Muscle of arm (tissue), 1 donor: ENCODE measurements at regions not wholly inside any gene's neighbourhood (a gene's known extent, or its start where the extent isn't known, plus 50 kb on each side); places are given as distances from the start of the nearest gene placed in this dataset.

Experiments
- DNase-seq: peaks from one replicate; pipeline ENCODE4 v3.0.0-alpha.2; 2013

- DNase-seq, result no peak
Observed at GRCh38 chr13:76795701-76796695, 90.2 kb downstream of the KCTD12 start.

- peak; percentile 93 for DNase-seq
Observed at GRCh38 chr13:76792731-76793347, 93.4 kb downstream of the KCTD12 start.

- DNase-seq, result no peak
Observed at GRCh38 chr13:76790980-76791819, 95.0 kb downstream of the KCTD12 start.

- DNase-seq, result no peak
Observed at GRCh38 chr13:76790526-76790925, 95.7 kb downstream of the KCTD12 start.

GRCh38 chr13:76783798-76784197 is 102.4 kb downstream of the KCTD12 start:
- DNase-seq, result no peak

GRCh38 chr13:76778853-76779252 is 107.4 kb downstream of the KCTD12 start:
- DNase-seq, result no peak

GRCh38 chr13:76777096-76777495 is 109.1 kb downstream of the KCTD12 start:
- DNase-seq, result no peak

GRCh38 chr13:76775088-76775740 is 111.0 kb downstream of the KCTD12 start:
- no peak for DNase-seq

- DNase-seq, result peak; percentile 84
Observed at GRCh38 chr13:76773448-76774094, 112.6 kb downstream of the KCTD12 start.

GRCh38 chr13:76772241-76772640 is 114.0 kb downstream of the KCTD12 start:
- DNase-seq, result no peak

- DNase-seq, result no peak
Observed at GRCh38 chr13:76769271-76769791, 116.9 kb downstream of the KCTD12 start.

GRCh38 chr13:76768384-76768783 is 117.8 kb downstream of the KCTD12 start:
- DNase-seq, result no peak

- DNase-seq, result no peak
Observed at GRCh38 chr13:76764916-76765315, 121.3 kb downstream of the KCTD12 start.

GRCh38 chr13:76764429-76764828 is 121.8 kb downstream of the KCTD12 start:
- DNase-seq, result no peak

GRCh38 chr13:76762721-76763120 is 123.5 kb downstream of the KCTD12 start:
- no peak for DNase-seq

- DNase-seq, result no peak
Observed at GRCh38 chr13:76759877-76760276, 126.3 kb downstream of the KCTD12 start.

GRCh38 chr13:76758738-76759137 is 127.5 kb downstream of the KCTD12 start:
- no peak for DNase-seq

- no peak for DNase-seq
Observed at GRCh38 chr13:76758257-76758656, 127.9 kb downstream of the KCTD12 start.

- DNase-seq, result no peak
Observed at GRCh38 chr13:76756451-76756850, 129.8 kb downstream of the KCTD12 start.

- no peak for DNase-seq
Observed at GRCh38 chr13:76754414-76754813, 131.8 kb downstream of the KCTD12 start.

GRCh38 chr13:76751278-76751677 is 134.9 kb downstream of the KCTD12 start:
- no peak for DNase-seq
